GM23338 (cell line): ENCODE measurements at regions not wholly inside any gene's neighbourhood (a gene's known extent, or its start where the extent isn't known, plus 50 kb on each side); places are given as distances from the start of the nearest gene placed in this dataset.

Experiments
- EZH2 ChIP-seq: fragments of 200-600 bp; sonication (generic); IDR thresholded peaks from one replicate; pipeline ENCODE4 v1.8.0; 2017; ENCODE audit warnings: antibody characterized with exemption, mild to moderate bottlenecking, low read depth; ENCODE audit not compliant: unreplicated experiment
- POLR2AphosphoS5 ChIP-seq: IDR thresholded peaks from 2 replicates; pipeline ENCODE4 v1.6.1; 2016; ENCODE audit warnings: antibody characterized with exemption, low read depth
- TF ChIP-seq, protein P1 (sequence below): fragments of 250-450 bp; sonication (Bioruptor Pico); IDR thresholded peaks from 2 replicates; pipeline ENCODE4 v1.5.0; 2020; ENCODE audit warnings: mild to moderate bottlenecking, moderate library complexity
- TF ChIP-seq, protein P2 (sequence below), 2 experiments: fragments of 200-600 bp in 1 of 2; sonication (generic) in 1 of 2; conservative IDR thresholded peaks; 2 replicates each; pipeline versions ENCODE4 v1.5.1 to v1.6.1; 2016 to 2017; ENCODE audit warnings: antibody characterized with exemption in 2 of 2, low read depth in 2 of 2, mild to moderate bottlenecking in 2 of 2, moderate library complexity in 1 of 2

DNA sequence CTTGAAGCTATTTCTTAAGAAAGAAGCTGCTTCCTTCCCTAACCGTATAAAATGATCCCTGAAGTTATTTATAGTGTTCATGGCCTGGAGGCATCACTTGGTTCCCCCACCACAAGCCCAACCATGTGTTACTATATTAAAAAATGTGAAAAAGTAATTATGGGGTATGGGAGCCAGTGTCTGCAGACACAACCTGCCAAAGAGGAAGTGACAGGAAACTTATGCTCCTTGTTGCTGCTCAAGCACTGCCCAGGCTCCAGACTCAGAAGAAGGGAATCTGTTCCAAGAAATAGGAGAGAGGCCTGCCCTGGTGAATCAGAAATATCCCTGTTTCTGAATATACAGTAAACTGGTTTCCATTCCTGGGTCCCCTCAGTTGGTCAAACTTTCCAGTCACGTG is 217.2 kb upstream of the BMP4 start:
- TF ChIP-seq POLR2AphosphoS5 (no peak), EZH2 (no peak)
- TF ChIP-seq, protein P1, sequence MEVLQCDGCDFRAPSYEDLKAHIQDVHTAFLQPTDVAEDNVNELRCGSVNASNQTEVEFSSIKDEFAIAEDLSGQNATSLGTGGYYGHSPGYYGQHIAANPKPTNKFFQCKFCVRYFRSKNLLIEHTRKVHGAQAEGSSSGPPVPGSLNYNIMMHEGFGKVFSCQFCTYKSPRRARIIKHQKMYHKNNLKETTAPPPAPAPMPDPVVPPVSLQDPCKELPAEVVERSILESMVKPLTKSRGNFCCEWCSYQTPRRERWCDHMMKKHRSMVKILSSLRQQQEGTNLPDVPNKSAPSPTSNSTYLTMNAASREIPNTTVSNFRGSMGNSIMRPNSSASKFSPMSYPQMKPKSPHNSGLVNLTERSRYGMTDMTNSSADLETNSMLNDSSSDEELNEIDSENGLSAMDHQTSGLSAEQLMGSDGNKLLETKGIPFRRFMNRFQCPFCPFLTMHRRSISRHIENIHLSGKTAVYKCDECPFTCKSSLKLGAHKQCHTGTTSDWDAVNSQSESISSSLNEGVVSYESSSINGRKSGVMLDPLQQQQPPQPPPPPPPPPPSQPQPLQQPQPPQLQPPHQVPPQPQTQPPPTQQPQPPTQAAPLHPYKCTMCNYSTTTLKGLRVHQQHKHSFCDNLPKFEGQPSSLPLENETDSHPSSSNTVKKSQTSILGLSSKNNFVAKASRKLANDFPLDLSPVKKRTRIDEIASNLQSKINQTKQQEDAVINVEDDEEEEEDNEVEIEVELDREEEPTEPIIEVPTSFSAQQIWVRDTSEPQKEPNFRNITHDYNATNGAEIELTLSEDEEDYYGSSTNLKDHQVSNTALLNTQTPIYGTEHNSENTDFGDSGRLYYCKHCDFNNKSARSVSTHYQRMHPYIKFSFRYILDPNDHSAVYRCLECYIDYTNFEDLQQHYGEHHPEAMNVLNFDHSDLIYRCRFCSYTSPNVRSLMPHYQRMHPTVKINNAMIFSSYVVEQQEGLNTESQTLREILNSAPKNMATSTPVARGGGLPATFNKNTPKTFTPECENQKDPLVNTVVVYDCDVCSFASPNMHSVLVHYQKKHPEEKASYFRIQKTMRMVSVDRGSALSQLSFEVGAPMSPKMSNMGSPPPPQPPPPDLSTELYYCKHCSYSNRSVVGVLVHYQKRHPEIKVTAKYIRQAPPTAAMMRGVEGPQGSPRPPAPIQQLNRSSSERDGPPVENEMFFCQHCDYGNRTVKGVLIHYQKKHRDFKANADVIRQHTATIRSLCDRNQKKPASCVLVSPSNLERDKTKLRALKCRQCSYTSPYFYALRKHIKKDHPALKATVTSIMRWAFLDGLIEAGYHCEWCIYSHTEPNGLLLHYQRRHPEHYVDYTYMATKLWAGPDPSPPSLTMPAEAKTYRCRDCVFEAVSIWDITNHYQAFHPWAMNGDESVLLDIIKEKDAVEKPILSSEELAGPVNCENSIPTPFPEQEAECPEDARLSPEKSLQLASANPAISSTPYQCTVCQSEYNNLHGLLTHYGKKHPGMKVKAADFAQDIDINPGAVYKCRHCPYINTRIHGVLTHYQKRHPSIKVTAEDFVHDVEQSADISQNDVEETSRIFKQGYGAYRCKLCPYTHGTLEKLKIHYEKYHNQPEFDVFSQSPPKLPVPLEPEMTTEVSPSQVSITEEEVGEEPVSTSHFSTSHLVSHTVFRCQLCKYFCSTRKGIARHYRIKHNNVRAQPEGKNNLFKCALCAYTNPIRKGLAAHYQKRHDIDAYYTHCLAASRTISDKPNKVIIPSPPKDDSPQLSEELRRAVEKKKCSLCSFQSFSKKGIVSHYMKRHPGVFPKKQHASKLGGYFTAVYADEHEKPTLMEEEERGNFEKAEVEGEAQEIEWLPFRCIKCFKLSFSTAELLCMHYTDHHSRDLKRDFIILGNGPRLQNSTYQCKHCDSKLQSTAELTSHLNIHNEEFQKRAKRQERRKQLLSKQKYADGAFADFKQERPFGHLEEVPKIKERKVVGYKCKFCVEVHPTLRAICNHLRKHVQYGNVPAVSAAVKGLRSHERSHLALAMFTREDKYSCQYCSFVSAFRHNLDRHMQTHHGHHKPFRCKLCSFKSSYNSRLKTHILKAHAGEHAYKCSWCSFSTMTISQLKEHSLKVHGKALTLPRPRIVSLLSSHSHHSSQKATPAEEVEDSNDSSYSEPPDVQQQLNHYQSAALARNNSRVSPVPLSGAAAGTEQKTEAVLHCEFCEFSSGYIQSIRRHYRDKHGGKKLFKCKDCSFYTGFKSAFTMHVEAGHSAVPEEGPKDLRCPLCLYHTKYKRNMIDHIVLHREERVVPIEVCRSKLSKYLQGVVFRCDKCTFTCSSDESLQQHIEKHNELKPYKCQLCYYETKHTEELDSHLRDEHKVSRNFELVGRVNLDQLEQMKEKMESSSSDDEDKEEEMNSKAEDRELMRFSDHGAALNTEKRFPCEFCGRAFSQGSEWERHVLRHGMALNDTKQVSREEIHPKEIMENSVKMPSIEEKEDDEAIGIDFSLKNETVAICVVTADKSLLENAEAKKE (CRISPR knock-in tag) = no peak
- TF ChIP-seq, protein P2, sequence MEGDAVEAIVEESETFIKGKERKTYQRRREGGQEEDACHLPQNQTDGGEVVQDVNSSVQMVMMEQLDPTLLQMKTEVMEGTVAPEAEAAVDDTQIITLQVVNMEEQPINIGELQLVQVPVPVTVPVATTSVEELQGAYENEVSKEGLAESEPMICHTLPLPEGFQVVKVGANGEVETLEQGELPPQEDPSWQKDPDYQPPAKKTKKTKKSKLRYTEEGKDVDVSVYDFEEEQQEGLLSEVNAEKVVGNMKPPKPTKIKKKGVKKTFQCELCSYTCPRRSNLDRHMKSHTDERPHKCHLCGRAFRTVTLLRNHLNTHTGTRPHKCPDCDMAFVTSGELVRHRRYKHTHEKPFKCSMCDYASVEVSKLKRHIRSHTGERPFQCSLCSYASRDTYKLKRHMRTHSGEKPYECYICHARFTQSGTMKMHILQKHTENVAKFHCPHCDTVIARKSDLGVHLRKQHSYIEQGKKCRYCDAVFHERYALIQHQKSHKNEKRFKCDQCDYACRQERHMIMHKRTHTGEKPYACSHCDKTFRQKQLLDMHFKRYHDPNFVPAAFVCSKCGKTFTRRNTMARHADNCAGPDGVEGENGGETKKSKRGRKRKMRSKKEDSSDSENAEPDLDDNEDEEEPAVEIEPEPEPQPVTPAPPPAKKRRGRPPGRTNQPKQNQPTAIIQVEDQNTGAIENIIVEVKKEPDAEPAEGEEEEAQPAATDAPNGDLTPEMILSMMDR (conservative IDR thresholded peaks at IDR 0.05; ENCODE audit: low read depth in 2 of 2) = no peak
